Umbilical cord (tissue), 1 donor: ENCODE measurements at regions not wholly inside any gene's neighbourhood (a gene's known extent, or its start where the extent isn't known, plus 50 kb on each side); places are given as distances from the start of the nearest gene placed in this dataset.

ENCODE experiments used
- DNase-seq: peaks from one replicate; pipeline ENCODE4 v3.0.0-alpha.2; 2015; ENCODE audit warnings: low spot score

DNA sequence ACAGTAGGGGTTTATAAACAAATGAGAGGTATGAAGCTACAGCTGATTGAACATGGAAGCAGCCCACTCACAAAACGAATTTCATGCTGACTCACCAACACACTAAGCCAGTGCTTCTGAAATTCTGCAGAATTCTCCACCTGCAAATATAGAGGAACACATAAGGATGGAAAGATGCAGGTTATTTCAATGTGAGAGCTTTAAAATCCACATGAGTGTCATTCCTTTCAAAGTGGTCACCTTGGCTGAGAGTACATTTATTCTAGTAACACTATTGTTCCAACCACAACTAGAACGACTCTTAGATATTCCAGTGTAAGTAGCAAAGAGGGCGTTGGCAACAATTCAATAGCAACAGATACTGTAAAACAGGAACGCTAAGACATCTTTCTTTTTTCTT is 189.9 kb upstream of the TSC22D2 start:
- no peak for DNase-seq

DNA sequence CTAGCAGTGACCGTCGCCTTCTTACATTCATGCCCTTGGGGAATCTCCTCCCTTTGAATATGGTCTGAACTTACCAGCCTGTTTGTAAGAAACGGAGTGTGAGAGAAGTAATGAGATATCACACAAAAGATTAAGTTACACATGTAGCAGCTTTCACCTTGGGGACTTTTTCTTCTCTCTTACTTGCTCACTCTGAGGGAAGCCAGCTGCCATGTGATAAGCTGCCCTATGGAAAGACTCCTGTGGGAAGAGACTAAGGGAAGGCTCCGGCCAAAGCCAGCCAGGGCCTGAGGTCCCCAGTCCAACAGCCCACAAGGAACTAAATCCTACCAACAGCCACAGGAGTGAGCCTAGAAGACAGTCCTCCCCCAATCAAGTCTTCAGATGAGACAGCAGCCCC is 190.4 kb upstream of the TSC22D2 start:
- DNase-seq, result no peak

DNA sequence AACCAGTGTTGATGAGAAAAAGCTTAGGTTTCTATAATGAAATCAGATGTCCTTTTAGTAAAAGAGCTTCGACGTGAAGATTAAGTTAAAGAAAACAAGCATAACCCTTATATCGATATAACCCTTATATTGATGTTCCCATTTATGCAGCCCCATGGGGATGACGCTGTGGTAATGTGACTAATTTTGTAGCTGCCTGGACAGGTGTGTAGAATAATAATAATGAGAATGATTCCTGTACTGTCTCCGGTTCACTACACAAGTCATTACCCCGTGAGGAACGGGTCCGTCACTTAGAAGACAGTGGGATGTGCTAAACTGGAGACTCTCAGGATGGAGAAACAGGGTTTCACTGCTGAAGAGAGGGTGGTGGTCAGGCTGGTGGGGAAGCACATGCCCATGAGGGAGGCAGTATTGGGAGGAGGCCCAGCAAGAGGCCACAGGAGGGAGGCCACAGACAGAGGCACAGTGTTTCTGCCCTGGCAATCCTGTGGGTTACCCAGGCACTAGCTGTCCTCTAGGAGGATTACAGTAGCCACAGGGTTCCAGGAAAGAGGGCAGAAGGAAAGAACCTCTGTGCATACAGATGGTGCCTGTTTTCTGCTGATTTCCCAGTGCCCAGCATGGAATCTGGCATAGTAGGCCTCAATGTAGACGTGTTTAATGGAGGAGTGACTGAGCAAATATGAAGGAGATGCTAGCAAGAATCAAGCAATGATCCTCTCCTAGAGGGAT is 191.1 kb upstream of the TSC22D2 start:
- DNase-seq, result no peak

DNA sequence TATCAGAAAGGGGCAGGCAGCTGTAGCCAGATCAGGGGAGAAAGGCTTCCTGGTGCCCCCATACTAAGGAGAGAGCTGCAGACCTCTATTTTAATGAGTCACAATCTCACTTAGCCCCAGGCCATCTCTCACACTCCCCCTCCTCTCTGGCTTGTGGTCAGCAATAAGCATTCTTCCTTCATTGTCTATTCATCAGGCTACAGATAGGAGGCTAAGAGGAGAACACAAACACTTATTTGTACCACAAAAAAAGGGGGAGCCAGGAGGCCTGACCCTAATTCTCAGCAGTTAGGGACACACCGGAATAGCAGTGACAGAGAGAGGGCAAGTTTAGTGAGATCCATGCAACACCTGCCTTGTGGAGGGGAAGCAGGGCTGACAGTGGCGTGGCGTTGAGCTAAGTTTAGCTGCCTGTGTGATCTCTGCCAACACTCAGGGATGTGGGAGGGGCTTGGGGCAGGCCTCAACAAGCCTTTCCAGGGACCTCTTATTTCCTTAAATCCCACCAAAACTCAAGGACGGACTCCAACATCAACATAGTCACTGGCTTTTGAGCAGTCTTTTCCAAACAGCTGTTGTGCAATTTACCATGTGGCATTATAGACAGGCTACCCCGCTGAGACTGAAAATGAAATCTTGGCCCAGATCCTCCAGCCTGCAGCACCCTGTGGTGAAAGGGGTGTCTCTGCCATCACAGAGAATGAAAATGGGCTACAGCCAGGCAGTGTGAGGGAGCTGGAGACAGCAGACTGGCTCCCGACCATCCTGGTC is 191.9 kb upstream of the TSC22D2 start:
- DNase-seq, result peak; percentile 62

DNA sequence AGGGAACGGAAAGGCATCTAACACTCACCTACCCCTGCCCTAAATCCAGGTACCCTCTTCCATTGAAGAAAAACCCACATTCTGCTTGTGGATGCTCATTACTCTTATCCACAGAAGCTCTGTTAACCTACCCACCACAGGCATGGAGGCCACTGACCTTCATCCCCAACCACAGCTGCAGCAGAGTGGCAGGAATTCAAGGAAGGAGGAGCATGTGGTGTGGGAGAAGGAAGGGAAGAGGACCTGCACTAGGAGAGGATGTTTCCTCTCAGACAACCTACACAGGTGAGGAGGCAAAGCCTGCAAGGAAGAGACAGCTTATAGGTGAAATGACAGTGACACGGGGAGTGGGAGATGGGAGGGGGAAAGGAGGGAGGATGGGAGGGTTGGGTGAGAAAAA is 192.5 kb upstream of the TSC22D2 start:
- DNase-seq, result no peak

DNA sequence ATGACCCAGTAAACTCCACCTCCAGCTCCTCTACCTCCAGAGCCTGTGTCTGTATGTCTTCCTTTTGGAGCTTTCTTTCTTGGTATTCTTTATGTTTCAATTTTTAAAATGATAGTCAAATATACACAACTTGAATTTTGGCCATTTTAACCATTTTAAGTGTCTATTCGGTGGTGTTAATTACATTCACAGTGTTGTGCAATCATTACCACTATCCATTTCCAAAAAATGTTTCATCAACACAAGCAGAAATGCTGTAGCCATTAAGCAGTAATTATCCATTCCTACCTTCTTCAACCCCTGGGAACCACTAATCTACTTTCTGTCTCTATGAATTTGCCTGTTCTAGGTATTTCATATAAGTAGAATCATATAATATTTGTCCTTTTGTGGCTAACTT is 194.5 kb upstream of the TSC22D2 start:
- DNase-seq, result no peak

DNA sequence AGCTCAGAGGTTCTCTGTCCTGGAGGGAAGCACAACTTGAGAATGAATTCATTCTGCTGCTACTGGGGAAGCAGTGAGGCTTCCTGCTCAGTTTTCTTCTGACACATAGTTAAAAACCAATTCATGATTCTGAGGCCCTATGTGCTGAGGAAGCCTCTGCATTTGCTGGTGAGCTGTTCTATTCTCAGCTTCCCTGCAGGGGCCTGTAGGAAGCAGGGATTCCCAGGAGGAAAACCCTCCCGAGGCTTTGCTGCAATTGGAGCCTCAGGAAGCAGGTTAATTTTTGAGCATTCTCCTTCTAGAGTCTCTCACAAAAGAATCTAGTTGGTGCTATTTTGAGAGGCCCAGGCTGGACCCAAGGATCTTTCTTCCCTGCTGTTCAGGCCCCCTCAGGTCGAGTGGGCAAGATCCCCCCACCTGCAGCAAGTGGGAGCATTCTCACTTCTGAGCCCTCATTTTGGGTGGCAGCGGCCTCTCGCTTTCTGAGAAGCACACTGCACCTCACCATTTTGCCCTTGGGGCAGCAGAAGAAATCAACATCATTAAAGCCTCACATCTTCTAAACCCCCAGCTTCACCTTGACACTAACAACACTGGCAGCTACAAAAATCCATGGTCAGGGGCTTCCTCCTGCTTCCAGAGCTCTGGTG is 197.5 kb upstream of the TSC22D2 start:
- DNase-seq, result no peak

DNA sequence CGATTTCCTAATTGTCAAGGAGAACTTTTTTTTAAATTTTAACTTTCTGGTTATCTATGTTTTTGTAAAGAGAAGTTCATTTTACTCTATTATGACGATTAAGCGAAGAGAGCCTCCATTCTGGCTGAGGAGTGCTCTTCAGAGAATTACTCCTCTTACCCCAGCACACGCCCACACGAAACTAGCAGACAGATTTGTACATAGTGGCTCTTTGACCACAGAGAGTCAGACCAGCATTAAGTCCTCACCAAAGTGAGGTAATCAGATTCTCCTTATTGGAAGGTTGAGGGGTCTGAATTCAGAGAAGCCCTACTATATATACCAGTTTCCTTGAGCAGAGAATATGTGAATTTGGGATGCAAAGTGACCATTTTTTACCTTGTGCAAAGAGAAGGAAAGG is 204.8 kb upstream of the TSC22D2 start:
- DNase-seq, result no peak

DNA sequence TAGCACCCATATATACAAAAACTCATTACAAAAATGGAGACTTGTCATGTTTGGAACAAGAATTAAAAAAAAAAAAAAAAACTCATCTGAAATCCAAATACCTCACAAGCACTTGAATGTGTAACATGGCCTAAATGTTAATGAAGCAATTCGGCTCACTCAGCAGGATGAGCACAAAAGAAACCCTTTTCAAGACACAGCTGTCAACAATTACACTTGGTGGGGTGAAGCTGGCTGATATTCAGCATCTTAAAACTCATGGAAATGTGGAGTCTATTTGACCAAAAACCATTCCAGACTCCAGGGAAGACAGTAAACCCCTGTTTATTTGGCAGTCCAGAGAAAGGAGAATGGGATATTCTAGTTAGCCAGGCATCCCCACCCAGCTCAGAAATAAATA is 205.4 kb upstream of the TSC22D2 start:
- DNase-seq, result no peak

DNA sequence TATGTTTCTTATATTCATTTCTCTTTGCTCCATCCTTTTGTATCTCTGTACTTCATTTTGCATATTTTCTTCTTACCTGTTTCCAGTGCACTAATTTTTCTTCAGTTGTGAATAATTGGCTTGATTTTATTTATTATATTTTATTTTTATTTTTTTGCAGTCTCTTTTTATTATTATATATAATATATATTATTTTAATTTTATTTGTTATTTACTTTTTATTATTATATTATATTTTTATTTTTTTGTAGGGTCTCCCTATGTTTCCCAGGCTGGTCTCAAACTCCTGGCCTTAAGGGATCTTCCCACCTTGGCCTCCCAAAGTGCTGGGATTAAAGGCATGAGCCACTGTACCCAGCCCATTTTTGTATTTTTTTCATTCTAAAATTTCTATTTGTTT is 213.1 kb upstream of the TSC22D2 start:
- DNase-seq, result no peak

DNA sequence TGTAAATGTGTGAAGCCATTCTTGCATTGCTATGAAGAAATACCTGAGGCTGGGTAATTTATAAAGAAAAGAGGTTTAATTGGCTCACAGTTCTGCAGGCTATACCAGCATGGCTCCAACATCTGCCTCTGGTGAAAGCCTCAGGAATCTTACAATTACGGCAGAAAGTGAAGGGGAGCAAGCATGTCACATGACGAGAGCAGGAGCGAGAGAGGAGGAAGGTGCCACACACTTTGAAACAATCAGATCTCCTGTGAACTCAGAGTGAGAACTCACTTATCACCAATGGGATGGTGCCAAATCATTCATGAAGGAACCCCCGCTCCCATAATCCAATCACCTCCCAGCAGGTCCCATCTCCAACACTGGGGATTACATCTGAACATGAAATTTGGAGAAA is 213.6 kb upstream of the TSC22D2 start:
- no peak for DNase-seq

DNA sequence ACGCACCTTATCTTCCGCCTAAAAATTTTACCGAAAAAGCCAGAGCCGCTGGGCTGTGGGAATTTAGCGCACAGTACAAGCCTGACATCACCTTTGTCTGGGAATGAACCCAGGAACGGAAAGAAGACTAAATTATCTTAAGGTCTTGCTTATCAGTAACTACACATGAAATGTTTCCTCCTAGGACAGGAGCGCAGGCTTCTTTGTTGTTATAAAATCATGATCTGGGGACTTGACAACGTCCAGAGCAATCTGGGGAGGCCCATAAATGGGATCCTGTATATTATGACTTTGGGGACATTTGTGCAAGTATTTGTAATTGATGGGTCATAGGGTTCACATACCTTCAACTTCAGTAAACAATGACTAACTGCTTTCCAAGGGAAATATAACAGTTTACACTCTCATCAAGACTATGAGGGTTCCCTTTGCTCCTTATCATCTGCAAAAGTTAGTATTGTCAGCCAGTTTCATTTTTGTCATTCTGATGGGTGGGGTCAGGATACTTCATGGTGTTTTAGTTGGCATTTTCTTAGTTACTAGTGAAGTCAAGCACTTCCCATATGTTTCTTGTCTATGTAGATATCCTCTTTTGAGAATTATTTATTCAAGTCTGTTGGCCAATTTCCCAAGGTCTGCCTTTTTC is 213.9 kb upstream of the PFN2 start:
- DNase-seq, result no peak

DNA sequence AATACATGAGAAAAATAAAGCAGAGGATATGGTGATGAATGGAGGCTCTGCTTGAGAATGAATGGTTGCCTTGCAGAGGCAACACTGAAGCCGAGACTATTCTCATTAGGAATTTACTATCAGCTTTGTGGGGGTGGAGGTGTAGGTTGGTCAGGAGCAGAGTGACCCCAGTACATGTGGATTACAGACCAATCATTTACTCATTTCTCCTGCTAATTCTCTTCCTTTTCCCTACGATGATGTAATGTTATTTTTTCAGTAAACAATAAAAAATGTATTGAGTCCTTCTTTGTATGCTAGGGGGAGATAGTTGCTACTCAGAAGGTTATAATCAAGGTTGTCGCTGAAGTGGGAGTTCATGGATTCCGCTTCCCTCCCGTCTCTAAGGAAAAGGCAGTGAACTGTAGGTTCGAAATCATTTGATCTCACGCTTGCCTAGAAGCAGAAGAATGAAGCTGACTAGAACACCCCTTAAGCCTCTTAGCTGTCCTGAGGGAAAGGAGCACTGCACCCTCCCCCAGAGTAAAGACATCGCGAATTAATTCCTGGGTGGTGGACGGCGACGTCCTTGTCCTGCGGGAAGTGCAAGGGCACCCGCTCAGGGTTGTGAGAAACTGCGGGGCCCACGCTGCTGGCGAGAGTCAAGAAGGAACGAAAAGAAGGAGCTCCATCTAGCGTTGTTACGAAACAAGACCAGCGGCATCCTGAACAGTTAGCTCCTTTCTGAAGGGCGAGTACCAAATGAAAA is 213.2 kb upstream of the PFN2 start:
- DNase-seq, result peak; percentile 87

DNA sequence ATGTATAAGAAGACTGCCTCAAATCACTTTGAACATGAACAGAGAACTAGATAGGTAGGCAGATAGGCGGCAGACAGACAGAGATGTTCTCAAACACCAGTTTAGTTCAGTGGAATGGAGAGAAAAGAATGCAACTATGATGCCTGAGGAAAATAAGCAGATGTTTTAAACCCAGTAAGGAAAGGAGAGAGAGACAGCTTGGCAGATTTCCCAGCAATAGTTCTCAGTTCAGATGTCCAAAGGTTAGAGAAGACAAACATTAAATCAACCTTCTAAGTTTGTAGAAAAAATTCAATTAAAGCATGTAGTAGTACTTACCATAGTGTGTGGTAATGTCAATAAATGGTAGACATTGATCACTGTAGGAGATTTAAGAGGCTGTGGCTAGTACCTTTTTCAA is 209.6 kb upstream of the PFN2 start:
- DNase-seq, result peak; percentile 88

DNA sequence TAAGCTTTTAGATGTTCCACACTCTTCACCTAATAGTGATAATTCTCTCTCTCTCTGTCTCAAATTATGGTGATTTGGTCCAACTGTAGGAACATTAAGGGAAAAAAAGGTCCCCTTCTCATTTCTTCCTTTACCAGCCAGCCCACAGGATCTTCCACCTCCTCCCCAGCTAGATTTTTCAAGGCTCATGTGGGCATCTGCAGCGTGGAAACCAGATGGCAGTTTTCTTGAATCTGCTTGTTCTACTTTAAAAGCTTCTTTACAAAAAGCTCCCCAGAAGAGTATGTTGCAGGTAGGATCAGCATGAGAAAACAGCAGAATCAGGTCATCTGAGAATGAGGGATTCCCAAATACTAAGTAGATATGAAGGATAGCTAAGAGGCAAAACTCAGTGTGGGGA is 208.6 kb upstream of the PFN2 start:
- no peak for DNase-seq

DNA sequence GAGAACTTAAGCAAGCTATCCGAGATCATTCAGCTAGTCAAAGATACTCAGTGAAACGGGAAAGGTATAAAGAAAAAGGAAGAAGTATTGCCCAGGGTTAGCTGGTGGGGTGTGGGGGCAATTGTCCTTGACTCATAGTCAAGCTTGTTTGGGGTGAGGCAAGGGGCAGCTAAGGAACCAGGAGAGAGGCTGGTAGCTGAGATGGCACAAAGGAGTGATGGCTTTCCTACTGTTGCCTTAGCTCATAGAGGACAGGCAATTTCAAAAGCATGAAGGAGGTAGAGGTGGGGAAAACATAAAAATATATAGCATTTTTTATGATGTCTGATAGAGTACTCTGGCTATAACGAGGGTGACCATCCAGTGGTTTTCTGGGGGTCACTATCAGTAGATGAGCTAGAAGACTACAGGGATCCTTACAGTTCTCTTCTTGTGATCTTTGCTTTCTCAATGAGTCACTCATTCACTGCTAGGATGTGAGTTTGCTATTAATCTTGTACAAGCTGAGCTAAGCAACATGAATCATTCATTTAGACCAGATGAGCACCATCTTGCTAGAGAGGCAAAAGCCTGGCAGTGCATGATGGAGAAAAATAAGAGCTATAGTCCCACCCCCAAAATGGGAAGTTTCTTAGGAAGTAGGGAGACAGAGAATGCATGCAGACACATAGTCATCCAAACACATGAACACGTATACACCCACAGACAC is 207.1 kb upstream of the PFN2 start:
- DNase-seq, result no peak

DNA sequence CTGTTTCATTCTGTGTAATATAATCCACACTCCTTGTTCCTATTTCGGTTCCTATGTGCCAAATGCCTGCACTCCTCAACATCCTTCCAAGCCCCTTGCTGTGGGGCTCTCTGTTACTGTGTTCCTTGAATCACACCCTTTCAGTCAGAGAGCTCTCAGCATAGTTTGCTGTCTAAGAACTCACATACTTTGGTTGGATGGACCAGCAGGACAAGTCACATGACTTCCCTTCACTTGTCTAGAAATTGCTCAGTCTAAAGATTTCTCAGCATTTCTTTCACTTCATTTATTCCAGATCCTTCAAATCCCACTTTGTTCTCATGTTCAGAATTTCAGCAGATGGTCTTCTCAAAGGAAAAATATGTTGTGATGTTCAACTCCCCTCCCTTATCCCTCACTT is 203.5 kb upstream of the PFN2 start:
- peak; percentile 58 for DNase-seq

DNA sequence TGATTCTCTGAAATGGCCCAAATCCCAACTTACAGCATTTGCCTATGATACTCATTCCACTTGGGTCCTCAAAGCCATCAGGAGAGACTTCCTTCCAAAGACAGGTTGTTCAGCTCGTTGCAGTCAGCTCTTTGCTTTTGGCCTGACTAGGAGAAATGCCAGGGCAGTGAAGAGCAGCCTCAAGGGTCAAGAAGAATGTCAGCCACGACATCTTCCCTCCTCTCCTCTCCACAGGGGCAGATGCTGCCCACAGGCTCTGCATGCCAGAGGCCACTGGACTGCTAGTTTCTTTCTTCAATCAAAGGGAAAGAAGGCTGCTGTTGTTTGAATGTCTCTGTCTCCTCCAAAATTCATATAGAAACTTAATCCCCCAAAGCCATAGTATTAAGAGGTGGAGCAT is 201.7 kb upstream of the PFN2 start:
- DNase-seq, result no peak

DNA sequence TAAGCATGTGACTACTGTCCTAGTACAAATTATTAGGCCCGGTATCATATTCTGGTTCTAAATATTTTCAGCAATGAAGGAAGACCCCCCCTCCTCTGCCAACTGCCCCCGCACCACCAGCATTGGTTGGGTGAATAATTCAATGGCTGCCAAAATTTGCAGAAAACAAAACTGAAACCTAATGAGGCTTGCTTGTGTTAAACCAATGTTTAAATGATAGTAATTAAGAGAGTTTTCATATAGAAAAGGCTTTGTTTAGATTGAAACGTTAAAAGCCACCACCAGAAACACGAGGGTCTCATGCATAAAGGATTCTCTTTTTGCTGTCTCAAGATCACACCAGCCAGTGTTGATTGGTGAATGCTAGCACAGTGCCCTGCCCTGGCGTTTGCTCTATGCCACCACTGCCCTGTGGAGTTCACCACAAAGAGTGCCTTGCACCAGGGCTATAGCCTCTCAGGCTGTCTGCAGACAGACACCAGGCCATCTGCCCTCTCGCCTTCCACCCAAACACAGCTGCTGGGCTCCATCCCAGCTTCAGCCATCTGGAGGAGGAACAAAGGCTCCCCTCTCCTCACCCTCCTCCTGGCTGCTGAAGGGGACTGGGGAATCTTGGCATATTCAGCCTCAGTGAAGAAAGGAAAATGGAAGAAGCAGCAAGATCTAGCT is 200.3 kb upstream of the PFN2 start:
- peak; percentile 55 for DNase-seq

DNA sequence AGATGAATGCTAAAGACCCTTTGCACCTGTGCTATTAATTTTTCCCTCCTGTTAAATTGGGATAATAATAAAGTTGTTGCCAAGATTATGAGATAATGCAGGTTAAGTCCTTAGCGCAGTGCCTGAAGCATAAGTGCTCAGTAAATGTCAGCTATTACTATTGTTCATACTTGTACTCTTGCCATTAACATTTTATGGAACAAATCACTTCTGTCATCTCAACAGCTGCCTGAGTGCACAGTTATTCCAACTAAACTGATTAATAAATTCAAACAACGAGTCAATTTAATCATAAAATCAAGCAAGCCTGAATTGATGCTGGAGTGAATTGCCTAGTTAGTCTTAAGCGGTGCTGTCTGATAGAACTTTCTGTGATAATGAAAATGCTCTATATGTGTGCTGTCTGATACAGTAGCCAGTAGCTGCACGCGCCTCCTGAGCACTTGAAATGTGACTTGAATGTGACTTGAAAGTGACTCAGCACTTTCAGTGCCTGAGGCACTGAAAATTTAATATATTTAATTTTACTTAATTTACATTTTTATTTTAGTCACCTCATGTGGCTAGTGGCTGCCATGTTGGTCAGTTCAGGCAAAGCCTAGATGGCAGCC is 198.7 kb upstream of the PFN2 start:
- DNase-seq, result no peak
